ENCODE measurements at regions not wholly inside any gene's neighbourhood (a gene's known extent, or its start where the extent isn't known, plus 50 kb on each side); places are given as distances from the start of the nearest gene placed in this dataset.
"Not testable (repeated sequence)": the region's sequence is repeated elsewhere in the genome, so short reads cannot be mapped to it uniquely, and the experiment has no call there.

- no peak for DNase-seq
Observed at GRCh38 chr1:94769551-94769950, 50.6 kb upstream of the SLC44A3 start.

DNA sequence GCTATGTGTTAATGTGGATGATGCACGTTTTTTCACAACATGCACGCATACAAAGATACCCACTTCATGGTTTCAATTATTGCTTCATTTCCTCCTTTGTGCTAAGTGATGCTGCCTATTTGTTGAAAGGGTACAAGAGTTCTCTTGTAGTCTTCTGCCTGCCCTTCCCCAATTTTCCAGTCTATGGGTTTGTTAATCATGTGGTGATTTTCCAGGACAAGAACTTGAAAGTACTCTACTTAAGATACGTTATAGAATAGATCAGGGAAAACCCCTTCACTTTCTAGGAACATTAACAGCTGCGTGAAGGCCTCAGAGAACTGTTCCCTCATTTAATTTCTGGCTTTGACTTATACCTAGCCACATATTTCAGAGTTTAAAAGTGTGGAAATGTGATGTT, 52.1 kb upstream of the SLC44A3 start:
- DNase-seq = no peak

DNA sequence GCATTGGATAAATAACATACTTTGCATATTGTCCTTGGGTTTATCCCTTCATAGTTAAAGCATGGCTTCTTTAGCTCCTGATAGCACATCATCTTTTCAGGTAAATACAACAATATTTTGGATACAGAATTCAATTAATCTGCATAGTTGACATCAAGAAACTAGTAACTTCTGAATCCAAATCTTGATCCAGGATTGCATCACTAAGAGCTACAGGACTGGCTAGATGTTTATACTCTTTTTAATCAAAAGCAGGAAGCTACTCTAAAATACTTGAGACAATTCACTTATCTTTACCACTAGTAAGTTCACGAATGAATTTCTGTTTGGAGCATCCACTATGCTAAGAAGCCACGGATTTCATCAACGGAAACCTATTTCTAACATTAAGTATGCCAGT, 54.2 kb upstream of the SLC44A3 start:
- no peak for DNase-seq

DNA sequence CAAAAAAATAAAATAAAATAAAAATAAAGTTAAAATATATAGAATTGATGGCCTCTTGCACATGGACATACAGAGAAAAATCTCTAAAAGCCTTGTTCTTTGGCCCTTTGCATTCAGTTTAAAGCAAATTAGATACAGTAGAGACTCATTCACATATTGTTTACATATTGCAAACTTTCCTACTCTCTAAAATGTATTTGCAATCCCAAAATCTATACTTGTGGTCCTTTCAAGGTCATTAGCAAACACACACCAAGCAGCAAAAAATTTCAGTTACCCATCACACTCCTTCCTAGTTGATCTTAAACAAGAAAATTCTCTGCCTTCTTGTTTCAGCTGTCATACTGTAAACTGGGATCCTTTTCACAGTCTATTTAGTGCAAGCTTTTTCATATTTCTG, 61.0 kb upstream of the SLC44A3 start:
- DNase-seq = no peak

- DNase-seq = no peak
Observed at GRCh38 chr1:94757931-94758330, 62.2 kb upstream of the SLC44A3 start.

DNA sequence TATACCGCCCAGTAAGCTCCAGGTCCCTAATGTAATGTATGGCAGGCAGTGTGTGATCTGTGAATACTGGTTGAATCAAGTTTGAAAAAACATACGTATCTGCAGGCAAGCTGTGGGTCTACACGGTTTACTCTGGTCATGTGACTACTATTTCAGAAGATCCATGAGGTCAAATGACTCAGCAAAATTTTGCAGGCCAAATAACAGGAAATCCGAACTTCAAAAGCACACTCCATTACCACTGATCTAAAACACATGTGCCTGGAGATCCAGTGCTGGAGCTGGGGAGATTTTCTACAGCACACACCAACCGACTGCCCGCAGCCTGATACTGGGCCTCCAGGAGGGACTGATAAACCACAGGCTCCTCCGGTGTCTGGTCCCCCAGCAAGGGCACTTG, 64.5 kb upstream of the SLC44A3 start:
- no peak for DNase-seq

DNA sequence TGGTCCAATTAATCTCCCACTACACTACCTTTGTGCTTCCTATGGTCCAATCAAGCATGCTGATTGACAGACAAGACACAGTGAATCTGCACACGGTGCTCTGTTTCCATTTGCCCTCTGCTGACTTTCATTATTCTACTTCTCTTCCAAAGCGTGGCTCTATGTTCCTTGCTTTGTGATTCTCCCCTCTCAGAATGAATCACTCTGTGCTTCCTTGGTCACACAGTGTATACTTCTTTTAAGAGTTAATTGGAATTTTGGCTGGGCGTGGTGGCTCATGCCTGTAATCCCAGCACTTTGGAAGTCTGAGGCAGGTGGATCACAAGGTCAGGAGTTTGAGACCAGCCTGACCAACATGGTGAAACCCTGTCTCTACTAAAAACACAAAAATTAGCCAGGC, 65.1 kb upstream of the SLC44A3 start:
- DNase-seq = not testable (repeated sequence)

DNA sequence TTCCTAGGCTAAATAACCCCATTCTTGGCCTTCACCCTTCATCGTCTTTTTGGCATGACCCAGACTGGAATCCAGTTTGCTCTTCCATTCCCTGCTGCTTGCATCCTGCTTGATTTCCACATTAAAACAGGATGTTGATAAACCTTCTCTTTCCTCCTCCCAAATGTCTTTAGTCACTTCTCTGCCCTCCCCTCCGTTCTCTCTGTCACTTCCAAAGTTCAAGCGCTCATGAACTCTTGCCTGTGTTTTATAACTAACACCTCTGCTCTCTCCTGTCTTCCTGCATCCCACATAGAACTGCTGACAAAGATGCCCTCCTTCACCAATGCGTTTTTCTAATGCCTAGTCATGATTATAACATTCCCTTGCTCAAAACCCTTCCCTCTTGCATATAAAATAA, 65.6 kb upstream of the SLC44A3 start:
- no peak for DNase-seq

- DNase-seq = no peak
Observed at GRCh38 chr1:94754095-94754494, 66.1 kb upstream of the SLC44A3 start.

DNA sequence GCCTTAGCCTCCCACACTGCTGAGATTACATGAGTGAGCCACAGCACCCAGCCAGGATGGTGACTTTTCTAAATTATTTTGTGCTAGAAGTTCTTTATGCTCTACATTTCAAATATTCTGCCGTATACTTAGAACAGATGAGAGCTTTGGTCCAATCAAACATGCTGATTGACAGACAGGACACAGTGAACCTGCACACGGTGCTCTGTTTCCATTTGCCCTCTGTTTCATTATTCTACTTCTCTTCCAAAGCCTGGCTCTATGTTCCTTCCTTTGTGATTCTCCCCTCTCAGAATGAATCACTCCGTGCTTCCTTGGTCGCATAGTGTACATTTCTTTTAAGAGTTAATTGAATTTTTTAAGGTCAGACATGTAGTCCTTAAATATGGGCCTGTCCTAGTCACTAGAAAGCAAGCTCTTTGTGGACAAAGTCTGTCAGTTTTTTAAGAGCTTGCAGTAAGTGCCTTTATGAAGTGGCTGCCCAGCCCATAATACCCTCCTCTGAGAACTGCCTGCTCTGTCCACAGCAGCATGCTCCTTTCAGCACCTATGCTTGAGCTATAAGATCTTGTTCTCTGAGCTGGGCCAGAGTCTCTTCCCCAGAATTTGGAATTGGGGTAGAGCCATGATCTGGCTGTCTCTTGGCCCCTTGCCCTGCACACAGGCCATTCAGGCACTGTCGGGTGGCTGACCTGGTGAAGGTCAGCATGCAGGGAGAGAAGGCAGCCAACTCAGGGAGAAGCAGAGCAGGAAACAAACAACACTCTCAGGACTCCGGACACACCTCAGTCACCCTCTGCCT, 66.8 kb upstream of the SLC44A3 start:
- DNase-seq = no peak

DNA sequence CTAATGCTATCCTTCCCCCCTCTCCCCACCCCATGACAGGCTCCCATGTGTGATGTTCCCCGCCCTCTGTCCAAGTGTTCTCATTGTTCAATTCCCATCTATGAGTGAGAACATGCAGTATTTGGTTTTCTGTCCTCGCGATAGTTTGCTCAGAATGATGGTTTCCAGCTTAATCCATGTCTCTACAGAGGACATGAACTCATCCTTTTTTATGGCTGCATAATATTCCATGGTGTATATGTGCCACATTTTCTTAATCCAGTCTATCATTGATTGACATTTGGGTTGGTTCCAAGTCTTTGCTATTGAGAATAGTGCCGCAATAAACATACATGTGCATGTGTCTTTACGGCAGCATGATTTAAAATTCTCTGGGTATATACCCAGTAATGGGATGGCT, 68.7 kb upstream of the SLC44A3 start:
- not testable (repeated sequence) for DNase-seq

GRCh38 chr1:94746635-94747525, 73.3 kb upstream of the SLC44A3 start:
- no peak for DNase-seq

- no peak for DNase-seq
Observed at GRCh38 chr1:94745742-94746141, 74.4 kb upstream of the SLC44A3 start.

DNA sequence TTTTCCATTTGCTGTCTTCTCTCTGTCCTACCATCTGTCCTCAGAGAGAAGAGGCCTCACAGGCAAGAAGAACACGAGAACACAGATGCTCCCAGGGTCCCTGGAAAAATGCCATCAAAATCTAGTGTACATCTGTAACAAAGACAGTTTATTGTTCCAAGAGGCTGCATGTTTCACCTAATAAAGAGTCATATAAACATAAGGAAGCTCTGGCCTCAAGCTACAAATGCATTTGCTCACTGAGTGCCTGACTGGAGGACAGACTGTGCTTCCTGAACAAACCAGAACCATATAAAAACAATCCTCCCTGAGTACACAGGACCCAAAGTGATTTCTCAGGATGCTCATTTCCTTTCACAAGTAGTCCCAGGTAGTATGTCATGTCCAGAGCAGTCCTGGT, 76.3 kb upstream of the SLC44A3 start:
- peak; percentile 21 for DNase-seq

- DNase-seq = no peak
Observed at GRCh38 chr1:94741996-94742395, 78.2 kb upstream of the SLC44A3 start.

GRCh38 chr1:94741510-94741909, 78.6 kb upstream of the SLC44A3 start:
- no peak for DNase-seq

DNA sequence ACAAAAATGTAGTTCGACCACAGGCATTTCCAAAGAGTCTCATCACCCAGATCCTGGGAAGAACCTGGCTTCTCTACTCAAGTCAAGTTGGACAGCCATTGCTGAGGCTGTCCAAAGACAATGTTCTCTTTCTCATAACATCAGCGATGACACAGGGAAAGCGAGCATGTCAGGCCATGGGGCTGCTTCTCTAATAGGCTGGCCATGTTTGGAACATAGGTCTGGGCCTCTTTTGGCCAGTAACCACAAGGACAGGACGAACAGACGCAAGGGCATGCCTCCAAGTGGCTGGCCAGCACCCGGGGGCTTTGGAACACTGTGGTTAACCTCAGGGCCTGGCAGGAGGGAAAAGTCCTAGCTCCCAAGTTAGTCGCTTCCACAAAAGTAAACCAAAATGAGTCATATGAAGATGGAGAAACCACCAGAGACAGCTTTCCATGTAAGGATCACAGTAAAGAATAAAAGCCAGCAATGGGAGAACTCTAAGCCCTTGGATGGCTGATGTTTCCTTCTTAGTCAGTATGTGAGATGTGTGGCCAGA, 80.6 kb upstream of the SLC44A3 start:
- DNase-seq = no peak

DNA sequence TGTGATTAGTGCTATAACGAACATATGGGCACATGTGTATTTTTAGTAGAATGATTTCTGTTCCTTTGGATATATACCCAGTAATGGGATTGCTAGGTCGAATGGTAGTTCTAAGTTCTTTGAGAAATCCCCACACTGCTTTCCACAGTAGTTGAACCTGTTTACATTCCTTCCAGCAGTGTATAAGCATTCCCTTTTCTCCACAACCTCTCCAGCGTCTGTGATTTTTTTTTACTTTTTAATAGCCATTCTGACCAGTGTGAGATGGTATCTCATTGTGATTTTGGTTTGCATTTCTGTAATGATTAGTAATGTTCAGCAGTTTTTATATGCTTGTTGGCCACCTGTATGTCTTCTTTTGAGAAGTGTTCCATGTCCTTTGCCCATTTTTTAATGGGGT, 81.8 kb upstream of the SLC44A3 start:
- DNase-seq = no peak

GRCh38 chr1:94737124-94737998, 82.8 kb upstream of the SLC44A3 start:
- no peak for DNase-seq

DNA sequence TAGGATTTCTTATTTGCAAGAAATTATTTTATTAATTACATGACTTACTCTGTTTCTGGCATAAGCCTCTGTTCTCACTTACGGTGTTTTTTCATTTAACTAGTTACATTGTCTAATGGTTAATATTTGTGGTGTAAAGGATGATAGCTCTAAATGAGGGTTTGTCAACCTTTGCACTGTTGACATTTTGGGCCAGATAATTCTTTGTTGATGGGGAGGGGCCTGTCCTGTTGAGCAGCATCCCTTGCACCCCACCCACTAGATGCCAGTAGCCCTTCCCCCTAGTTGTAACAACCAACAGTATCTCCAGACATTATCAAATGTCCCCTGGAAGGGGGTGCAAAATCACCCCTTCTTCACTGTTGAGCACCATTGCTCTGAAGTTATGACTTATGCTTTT, 83.6 kb upstream of the SLC44A3 start:
- DNase-seq = no peak

DNA sequence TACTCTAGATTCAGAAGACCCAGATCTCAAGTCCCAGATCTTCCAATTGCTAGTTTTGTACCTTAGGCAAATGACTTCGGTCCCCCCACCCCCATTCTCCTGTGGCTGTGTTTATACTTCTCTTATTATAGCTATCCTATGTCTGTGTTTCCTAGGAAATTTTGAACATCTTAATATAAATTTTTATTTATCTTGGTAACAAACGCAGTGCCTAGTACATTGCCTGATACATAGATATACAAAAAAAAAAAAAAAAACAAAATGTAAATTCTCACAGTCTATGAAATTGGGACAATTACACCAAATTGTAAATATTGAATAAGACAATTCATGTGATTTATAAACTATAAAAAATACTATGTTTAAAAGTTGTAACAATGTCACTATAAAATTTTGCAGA, 84.1 kb upstream of the SLC44A3 start:
- DNase-seq = no peak

DNA sequence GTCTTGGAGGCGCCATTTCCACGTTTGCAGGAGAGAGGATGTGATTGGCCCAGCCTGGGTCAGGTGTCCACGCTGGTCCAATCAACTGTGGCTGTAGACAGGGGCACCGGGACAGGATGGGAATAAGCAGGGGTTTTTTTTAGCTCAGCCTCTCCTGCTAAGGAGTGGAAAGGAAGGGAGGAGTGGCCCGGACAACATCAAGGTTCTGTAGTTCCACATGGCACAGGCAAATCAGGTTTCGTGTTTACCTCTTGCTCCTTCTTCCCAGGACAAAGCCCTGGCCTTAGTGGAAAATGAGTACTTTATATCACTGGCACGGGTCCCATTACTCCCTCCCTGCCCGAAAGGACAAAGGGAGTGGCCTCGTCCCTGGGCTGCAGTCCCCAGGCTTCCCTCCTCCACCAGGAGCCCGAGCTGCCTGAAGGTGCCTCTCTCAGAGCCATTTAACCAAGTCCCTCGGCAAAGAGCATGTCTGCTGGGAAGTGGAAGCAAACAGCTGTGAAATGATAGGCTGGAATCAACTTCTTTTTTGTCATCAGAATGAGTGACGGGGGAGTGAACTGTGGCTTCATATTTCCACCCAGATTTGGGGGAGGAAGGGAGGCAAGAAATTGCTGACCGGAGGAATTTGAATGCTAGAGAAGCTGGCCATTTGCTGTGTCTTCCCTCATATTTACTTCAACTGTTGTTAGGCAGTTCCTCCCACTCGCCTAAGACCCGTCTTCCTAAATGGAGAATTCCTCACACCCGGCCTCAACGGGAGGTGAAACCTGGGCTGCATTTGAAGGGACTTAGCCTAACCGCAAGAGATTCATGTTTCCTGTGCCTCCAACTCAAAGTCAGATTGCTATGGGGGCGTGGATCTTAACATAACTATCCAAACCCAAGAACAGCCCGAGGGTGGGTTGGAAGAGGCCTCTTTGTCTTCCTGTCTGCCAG, 84.9 kb upstream of the SLC44A3 start:
- no peak for DNase-seq

Measured in NCI-H524 treated with DMSO at 0.1 percent for 48 hours (cell line).